Endothelial cell (in vitro differentiated cells): ENCODE measurements at regions not wholly inside any gene's neighbourhood (a gene's known extent, or its start where the extent isn't known, plus 50 kb on each side); places are given as distances from the start of the nearest gene placed in this dataset.

Experiments used
- DNase-seq: peaks from one replicate; pipeline ENCODE4 v3.0.0; 2021; ENCODE audit warnings: low spot score
- H3K27ac Mint-ChIP-seq: one replicate; pipeline ENCODE4 v1.8.0; 2021; ENCODE audit warnings: mixed read lengths, inconsistent platforms; ENCODE audit not compliant: unreplicated experiment
- H3K27me3 Mint-ChIP-seq: one replicate; pipeline ENCODE4 v1.8.0; 2021; ENCODE audit warnings: mild to moderate bottlenecking, moderate library complexity, mixed read lengths, inconsistent platforms; ENCODE audit not compliant: unreplicated experiment
- H3K36me3 Mint-ChIP-seq: one replicate; pipeline ENCODE4 v1.8.0; 2021; ENCODE audit warnings: mild to moderate bottlenecking, low read depth, mixed read lengths, inconsistent platforms; ENCODE audit not compliant: unreplicated experiment
- H3K4me1 Mint-ChIP-seq: one replicate; pipeline ENCODE4 v1.8.0; 2021; ENCODE audit warnings: mild to moderate bottlenecking, mixed read lengths, inconsistent platforms; ENCODE audit not compliant: unreplicated experiment
- H3K4me3 Mint-ChIP-seq: one replicate; pipeline ENCODE4 v1.8.0; 2021; ENCODE audit warnings: mild to moderate bottlenecking, mixed read lengths, inconsistent platforms; ENCODE audit not compliant: unreplicated experiment
- H3K9me3 Mint-ChIP-seq: one replicate; pipeline ENCODE4 v1.8.0; 2021; ENCODE audit warnings: mixed read lengths, inconsistent platforms; ENCODE audit not compliant: unreplicated experiment
- TF ChIP-seq, protein P1 (sequence below): fragments of 200-600 bp; sonication (generic); IDR thresholded peaks from one replicate; pipeline ENCODE4 v1.5.0; 2021; ENCODE audit warnings: antibody characterized with exemption; ENCODE audit not compliant: unreplicated experiment

DNA sequence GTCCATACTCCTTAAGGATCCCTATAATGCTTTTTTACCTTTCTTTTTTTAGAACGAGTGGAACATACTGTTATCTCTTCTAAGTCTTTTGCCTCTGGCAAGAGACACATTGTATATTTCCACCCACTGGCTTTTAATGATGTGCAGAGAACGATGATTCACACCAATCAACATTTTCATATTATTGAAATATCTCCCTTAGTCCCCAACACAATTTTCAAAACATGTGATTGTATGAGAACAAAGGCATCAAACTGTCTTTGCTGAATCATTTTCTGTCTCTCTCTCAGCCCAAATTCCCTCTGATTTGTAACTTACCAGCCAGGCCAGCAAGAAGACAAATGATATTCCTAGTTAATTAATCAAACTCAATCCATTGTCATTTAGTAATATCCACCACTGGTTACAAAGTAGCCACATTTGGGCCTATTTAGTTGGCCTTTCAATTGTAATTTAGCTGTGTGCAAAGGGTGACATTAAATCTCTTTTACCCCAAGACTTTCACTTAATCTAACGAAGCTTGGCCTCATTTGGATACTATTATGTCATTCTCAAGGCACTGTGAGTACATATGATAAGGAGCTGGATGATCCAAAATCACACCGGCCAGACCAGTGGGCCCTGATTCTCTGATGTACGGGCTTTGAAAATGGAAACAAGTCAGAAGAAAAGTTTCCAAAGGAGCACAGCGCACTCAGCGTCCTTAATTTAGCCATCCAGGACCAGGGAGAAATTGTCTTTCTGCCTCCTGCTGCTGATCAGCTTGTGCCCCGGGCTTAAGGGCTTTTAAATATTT is 185.1 kb downstream of the SCG2 start:
- no peaks in the 10 kb centered on the region for H3K36me3 Mint-ChIP-seq
- TF ChIP-seq, protein P1, sequence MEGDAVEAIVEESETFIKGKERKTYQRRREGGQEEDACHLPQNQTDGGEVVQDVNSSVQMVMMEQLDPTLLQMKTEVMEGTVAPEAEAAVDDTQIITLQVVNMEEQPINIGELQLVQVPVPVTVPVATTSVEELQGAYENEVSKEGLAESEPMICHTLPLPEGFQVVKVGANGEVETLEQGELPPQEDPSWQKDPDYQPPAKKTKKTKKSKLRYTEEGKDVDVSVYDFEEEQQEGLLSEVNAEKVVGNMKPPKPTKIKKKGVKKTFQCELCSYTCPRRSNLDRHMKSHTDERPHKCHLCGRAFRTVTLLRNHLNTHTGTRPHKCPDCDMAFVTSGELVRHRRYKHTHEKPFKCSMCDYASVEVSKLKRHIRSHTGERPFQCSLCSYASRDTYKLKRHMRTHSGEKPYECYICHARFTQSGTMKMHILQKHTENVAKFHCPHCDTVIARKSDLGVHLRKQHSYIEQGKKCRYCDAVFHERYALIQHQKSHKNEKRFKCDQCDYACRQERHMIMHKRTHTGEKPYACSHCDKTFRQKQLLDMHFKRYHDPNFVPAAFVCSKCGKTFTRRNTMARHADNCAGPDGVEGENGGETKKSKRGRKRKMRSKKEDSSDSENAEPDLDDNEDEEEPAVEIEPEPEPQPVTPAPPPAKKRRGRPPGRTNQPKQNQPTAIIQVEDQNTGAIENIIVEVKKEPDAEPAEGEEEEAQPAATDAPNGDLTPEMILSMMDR: no peak

DNA sequence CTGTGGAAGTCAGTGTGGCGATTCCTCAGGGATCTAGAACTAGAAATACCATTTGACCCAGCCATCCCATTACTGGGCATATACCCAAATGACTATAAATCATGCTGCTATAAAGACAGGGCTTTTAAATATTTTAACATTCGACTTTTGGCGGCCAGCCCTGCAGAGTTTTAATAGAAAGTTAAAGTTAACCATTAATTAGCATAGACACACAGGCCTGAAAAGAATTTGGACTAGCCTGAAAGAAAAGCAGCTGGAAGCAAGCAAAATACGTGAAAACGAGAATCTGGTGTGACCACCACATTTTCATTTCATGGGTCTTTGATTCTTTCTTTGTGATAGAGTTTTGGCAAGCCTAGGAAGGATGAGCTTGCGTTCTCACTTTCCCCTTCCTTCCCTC is 184.0 kb downstream of the SCG2 start:
- no peak for DNase-seq
- TF ChIP-seq, protein P1: no peak
- H3K4me1 Mint-ChIP-seq: no peaks in the 10 kb centered on the region
- H3K27ac Mint-ChIP-seq: no peak overlapping the region
- H3K9me3 Mint-ChIP-seq: no peaks in the 10 kb centered on the region
- no peaks in the 10 kb centered on the region for H3K27me3 Mint-ChIP-seq
- H3K4me3 Mint-ChIP-seq: no peak overlapping the region
- H3K36me3 Mint-ChIP-seq: no peaks in the 10 kb centered on the region

More for the DNA sequence above, 185.1 kb downstream of the SCG2 start:
- H3K27me3 Mint-ChIP-seq: no peaks in the 10 kb centered on the region
- H3K4me1 Mint-ChIP-seq: no peaks in the 10 kb centered on the region
- no peak overlapping the region for H3K27ac Mint-ChIP-seq
- H3K9me3 Mint-ChIP-seq: no peaks in the 10 kb centered on the region
- no peak for DNase-seq
- no peak overlapping the region for H3K4me3 Mint-ChIP-seq

DNA sequence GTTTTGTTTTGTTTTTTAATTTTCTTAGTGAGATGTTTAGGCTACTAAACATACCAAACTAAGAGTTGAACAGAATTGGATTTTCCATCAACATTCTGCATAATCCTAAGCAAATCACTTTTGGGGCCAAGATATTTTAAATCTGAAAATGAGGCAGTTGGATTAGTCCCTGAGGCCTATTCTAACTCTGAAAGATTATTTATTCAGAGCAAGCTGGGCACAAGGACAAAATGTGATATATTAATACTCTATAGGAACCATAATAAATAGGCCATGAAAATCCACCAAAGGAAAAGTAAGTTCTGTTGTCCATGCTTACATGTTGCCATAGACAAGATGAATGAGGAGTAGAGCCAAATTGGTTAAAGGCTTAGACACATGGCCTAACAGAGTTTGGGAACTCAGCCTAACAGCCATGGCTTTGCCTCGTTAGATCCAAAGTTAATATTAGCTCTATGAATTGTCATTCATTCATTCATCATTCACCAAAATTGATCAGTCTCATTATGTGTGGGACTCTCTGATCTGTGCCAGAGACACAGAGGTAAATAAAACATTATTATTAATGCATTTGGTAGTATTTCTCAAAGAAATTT is 183.5 kb downstream of the SCG2 start:
- no peak for DNase-seq
- H3K9me3 Mint-ChIP-seq: no peaks in the 10 kb centered on the region
- no peak overlapping the region for H3K27ac Mint-ChIP-seq
- H3K4me1 Mint-ChIP-seq: no peaks in the 10 kb centered on the region
- TF ChIP-seq, protein P1: no peak
- no peak overlapping the region for H3K4me3 Mint-ChIP-seq
- H3K27me3 Mint-ChIP-seq: no peaks in the 10 kb centered on the region
- H3K36me3 Mint-ChIP-seq: no peaks in the 10 kb centered on the region

DNA sequence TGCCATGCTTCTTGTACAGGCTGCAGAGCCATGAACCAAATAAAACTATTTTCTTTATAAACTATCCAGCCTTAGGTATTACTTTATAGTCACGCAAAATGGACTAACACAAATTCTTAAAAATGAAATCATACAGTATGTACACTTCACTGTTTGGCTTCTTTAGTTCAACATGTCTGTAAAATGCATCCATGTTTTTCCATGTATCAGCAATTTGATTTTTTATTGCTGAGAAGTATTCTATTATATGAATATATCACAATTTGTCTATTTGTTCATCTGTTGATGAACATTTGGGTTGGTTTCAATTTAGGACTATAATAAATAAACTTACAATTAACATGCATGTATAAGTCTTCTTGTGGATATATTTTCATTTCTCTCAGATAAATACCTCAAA is 182.1 kb downstream of the SCG2 start:
- no peaks in the 10 kb centered on the region for H3K9me3 Mint-ChIP-seq
- H3K36me3 Mint-ChIP-seq: no peaks in the 10 kb centered on the region
- no peak overlapping the region for H3K27ac Mint-ChIP-seq
- H3K4me3 Mint-ChIP-seq: no peak overlapping the region
- H3K27me3 Mint-ChIP-seq: no peaks in the 10 kb centered on the region
- no peaks in the 10 kb centered on the region for H3K4me1 Mint-ChIP-seq
- no peak for DNase-seq
- TF ChIP-seq, protein P1: no peak

DNA sequence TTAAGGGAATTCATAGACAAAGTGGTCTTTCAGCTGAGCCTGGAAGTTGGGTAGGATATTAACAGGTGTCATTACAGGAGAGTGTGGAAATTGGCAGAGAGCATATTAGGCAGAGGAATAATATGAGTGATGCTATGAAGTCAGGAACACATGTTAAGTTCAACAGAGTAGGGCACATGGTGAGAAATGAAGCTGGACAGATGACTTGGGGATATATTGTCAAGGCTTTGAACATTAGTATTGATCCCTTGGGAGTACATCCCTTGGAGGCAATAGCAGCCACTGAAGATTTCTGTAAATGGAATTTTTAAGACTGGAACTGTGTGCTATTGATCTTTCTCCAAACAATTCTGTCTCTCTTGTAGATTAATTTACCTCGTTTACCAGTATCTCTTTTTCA is 170.7 kb downstream of the SCG2 start:
- Mint-ChIP-seq H3K4me3 (no peak overlapping the region), H3K27me3 (no peaks in the 10 kb centered on the region), H3K4me1 (no peaks in the 10 kb centered on the region), H3K27ac (no peak overlapping the region), H3K36me3 (no peaks in the 10 kb centered on the region), H3K9me3 (no peaks in the 10 kb centered on the region)
- DNase-seq: no peak
- TF ChIP-seq, protein P1: no peak
